ENCODE measurements at regions not wholly inside any gene's neighbourhood (a gene's known extent, or its start where the extent isn't known, plus 50 kb on each side); places are given as distances from the start of the nearest gene placed in this dataset.

DNA sequence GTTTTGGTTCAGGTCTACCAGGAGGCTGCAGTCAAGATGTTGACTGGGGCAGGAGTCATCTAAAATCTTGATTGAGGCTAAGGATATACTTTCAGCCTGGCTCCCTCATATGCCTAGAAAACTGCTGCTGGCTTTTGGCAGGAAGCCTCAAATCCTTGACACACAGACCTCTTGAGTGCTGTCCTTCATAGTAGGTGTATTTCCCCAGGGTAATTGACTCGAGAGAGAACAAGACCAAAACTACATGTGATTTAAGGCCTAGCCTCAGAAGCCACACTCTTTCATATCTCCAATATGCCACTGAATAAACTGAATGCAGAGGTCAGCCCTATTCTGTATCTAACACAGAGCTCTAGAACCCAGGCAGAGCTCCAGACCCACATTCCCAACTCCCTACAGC is 402.3 kb upstream of the ADAMTS16 start:
- Mint-ChIP-seq H3K4me1 (no peaks in the 10 kb centered on the region), H3K9me3 (peaks cover 3% of the 10 kb centered on the region), H3K27me3 (no peaks in the 10 kb centered on the region), H3K27ac (no peak overlapping the region), H3K36me3 (ENCODE audit: low read depth) (no peaks in the 10 kb centered on the region), H3K4me3 (no peak overlapping the region)
- POLR2A ChIA-PET, result no interaction called here
- CTCF ChIA-PET, result no interaction called here
- DNase-seq, result no peak

DNA sequence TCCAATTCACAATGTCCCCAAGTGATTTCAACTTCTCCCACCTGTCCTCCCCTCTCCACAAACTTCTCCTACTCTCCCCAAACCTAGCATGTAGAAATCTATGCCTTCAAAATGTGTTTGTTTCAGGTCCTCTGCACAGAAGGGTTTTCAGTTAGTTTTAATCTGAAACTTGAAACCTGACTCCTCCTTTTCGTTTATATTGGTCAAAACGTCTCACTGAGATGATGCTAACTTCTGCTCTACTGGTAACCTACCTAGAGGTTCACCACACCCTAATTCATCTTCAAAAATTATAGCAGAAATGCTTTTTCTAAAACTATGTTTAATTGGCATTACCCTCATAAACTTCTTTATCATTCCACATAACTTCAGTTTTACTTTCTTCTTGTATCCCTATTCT is 401.8 kb upstream of the ADAMTS16 start:
- POLR2A ChIA-PET, result no interaction called here
- CTCF ChIA-PET, result interaction anchor here (0.7 kb wide), 1 partner anchor 1182 kb away, joined by 4 read pairs; no protein-coding TSS in a partner anchor
- H3K9me3 Mint-ChIP-seq, result peaks cover 3% of the 10 kb centered on the region
- H3K27ac Mint-ChIP-seq, result no peak overlapping the region
- no peaks in the 10 kb centered on the region for H3K36me3 Mint-ChIP-seq (ENCODE audit: low read depth)
- DNase-seq, result no peak
- H3K27me3 Mint-ChIP-seq, result no peaks in the 10 kb centered on the region
- H3K4me1 Mint-ChIP-seq, result no peaks in the 10 kb centered on the region
- no peak overlapping the region for H3K4me3 Mint-ChIP-seq

- no peaks in the 10 kb centered on the region for H3K4me1 Mint-ChIP-seq
- peaks cover 3% of the 10 kb centered on the region for H3K9me3 Mint-ChIP-seq
- POLR2A ChIA-PET, result no interaction called here
- no peaks in the 10 kb centered on the region for H3K36me3 Mint-ChIP-seq (ENCODE audit: low read depth)
- no peaks in the 10 kb centered on the region for H3K27me3 Mint-ChIP-seq
- H3K4me3 Mint-ChIP-seq, result no peak overlapping the region
- no peak for DNase-seq
- no peak overlapping the region for H3K27ac Mint-ChIP-seq
- CTCF ChIA-PET, result no interaction called here
These were observed 400.0 kb upstream of the ADAMTS16 start for GRCh38 chr5:4740156-4740555.

- H3K27me3 Mint-ChIP-seq, result no peaks in the 10 kb centered on the region
- no peak overlapping the region for H3K27ac Mint-ChIP-seq
- no peak for DNase-seq
- no peak overlapping the region for H3K4me3 Mint-ChIP-seq
- CTCF ChIA-PET, result no interaction called here
- H3K9me3 Mint-ChIP-seq, result no peaks in the 10 kb centered on the region
- POLR2A ChIA-PET, result no interaction called here
- H3K4me1 Mint-ChIP-seq, result no peaks in the 10 kb centered on the region
- no peaks in the 10 kb centered on the region for H3K36me3 Mint-ChIP-seq (ENCODE audit: low read depth)
These were observed 381.6 kb upstream of the ADAMTS16 start for GRCh38 chr5:4758550-4758949.

DNA sequence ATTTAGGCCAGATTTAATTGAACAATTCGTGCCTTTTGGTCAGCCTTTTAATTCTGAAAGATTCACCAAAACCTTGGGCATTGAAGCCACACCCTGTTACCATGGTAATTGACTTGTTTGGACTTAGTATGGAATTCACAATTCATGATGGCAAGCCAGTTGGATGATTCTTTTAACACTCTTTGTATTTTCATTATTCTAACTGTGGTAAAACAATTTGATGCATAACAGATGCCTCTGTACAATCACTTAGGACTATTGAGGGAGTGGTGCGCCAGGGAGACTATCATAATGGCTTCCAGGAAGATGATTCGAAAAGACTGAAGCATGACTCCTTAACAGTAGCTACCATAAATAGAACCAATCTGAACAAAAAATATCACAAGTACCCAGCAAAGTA is 381.1 kb upstream of the ADAMTS16 start:
- no peak for DNase-seq
- no peaks in the 10 kb centered on the region for H3K27me3 Mint-ChIP-seq
- no peak overlapping the region for H3K4me3 Mint-ChIP-seq
- H3K9me3 Mint-ChIP-seq, result no peaks in the 10 kb centered on the region
- no peaks in the 10 kb centered on the region for H3K4me1 Mint-ChIP-seq
- H3K36me3 Mint-ChIP-seq (ENCODE audit: low read depth), result no peaks in the 10 kb centered on the region
- POLR2A ChIA-PET, result no interaction called here
- CTCF ChIA-PET, result no interaction called here
- no peak overlapping the region for H3K27ac Mint-ChIP-seq

DNA sequence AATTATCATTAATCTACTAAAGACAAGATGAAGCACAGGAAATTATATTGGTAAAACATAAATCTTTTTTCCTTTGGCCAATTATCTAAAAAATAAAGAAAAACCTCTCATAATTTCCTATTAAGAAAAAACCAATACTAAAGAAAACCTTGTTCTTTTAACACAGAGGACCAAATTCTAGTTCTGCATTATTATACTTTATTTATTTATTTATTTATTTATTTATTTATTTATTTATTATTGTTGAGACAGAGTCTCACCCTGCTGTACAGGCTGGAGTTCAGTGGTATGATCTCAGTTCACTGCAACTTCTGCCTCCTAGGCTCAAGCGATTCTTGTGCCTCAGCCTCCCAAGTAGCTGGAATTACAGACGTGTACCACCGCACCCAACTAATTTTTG is 377.8 kb upstream of the ADAMTS16 start:
- CTCF ChIA-PET, result no interaction called here
- H3K27ac Mint-ChIP-seq, result no peak overlapping the region

GRCh38 chr5:4765411-4765810 is 374.7 kb upstream of the ADAMTS16 start:
- Mint-ChIP-seq H3K4me3 (no peak overlapping the region), H3K36me3 (ENCODE audit: low read depth) (no peaks in the 10 kb centered on the region), H3K9me3 (peaks cover 6% of the 10 kb centered on the region), H3K4me1 (no peaks in the 10 kb centered on the region), H3K27ac (no peak overlapping the region), H3K27me3 (no peaks in the 10 kb centered on the region)
- DNase-seq, result no peak
- ChIA-PET POLR2A (no interaction called here), CTCF (no interaction called here)

More for the DNA sequence above, 377.8 kb upstream of the ADAMTS16 start:
- no peaks in the 10 kb centered on the region for H3K36me3 Mint-ChIP-seq (ENCODE audit: low read depth)
- no peaks in the 10 kb centered on the region for H3K4me1 Mint-ChIP-seq
- POLR2A ChIA-PET, result no interaction called here
- no peaks in the 10 kb centered on the region for H3K27me3 Mint-ChIP-seq
- no peak for DNase-seq
- H3K9me3 Mint-ChIP-seq, result peaks cover 3% of the 10 kb centered on the region
- no peak overlapping the region for H3K4me3 Mint-ChIP-seq

- H3K4me3 Mint-ChIP-seq, result no peak overlapping the region
- H3K36me3 Mint-ChIP-seq (ENCODE audit: low read depth), result no peaks in the 10 kb centered on the region
- H3K4me1 Mint-ChIP-seq, result no peaks in the 10 kb centered on the region
- ChIA-PET CTCF (no interaction called here), POLR2A (no interaction called here)
- no peak for DNase-seq
- no peak overlapping the region for H3K27ac Mint-ChIP-seq
- no peaks in the 10 kb centered on the region for H3K27me3 Mint-ChIP-seq
- peaks cover 6% of the 10 kb centered on the region for H3K9me3 Mint-ChIP-seq
These were observed 374.0 kb upstream of the ADAMTS16 start for GRCh38 chr5:4766101-4766500.

DNA sequence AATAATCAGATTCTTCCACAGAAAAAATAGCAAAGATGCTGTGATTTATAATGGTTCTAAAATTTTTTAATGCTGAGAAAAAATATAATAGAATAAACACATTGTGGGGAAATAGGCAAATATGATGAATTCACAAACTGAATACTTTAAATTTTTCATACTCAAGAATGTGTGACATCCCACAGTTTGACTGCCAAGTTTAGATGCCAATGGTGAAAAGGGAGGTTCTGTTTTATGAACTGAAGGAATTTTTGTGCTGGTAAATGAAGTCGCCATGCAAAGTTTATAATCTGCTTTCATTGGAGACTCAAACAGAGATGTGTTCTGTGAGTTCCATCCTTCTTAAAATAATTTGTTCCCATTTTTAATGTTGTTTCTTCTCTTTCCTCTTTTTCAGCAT is 367.5 kb upstream of the ADAMTS16 start:
- Mint-ChIP-seq H3K36me3 (ENCODE audit: low read depth) (no peaks in the 10 kb centered on the region), H3K9me3 (peaks cover 12% of the 10 kb centered on the region), H3K4me1 (no peaks in the 10 kb centered on the region), H3K4me3 (no peak overlapping the region), H3K27me3 (no peaks in the 10 kb centered on the region), H3K27ac (no peak overlapping the region)
- POLR2A ChIA-PET, result no interaction called here
- DNase-seq, result no peak
- CTCF ChIA-PET, result no interaction called here

DNA sequence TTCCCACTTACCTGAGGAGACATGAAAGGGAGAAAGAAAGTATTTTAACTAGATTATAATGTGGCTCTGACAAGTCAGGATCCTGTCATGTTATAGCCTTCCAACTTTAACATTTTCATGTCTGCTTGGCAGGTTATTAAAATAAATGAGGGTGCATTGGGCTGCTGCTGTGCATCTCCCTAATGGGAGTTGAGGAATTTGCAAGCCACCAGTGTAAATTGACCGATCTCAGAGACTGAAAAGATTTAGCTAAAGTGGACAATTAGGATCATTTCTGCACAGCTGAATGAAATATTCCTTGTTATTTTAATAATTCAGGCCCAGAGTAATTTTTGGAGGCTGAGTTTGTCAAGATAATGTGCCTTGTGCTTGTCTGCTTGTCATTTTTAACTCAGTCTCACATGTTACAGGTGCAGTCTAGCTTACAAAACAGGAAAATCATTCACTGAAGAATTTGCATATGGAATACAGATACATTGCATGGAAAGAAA is 366.3 kb upstream of the ADAMTS16 start:
- ChIA-PET CTCF (no interaction called here), POLR2A (no interaction called here)
- H3K27me3 Mint-ChIP-seq, result no peaks in the 10 kb centered on the region
- H3K36me3 Mint-ChIP-seq (ENCODE audit: low read depth), result no peaks in the 10 kb centered on the region
- H3K4me3 Mint-ChIP-seq, result no peak overlapping the region
- H3K27ac Mint-ChIP-seq, result no peak overlapping the region
- H3K9me3 Mint-ChIP-seq, result peaks cover 10% of the 10 kb centered on the region
- DNase-seq, result no peak
- no peaks in the 10 kb centered on the region for H3K4me1 Mint-ChIP-seq

- peaks cover 21% of the 10 kb centered on the region for H3K9me3 Mint-ChIP-seq
- H3K4me1 Mint-ChIP-seq, result no peaks in the 10 kb centered on the region
- H3K27ac Mint-ChIP-seq, result no peak overlapping the region
- no peak overlapping the region for H3K4me3 Mint-ChIP-seq
- H3K36me3 Mint-ChIP-seq (ENCODE audit: low read depth), result no peaks in the 10 kb centered on the region
- no peak for DNase-seq
- ChIA-PET CTCF (no interaction called here), POLR2A (no interaction called here)
- H3K27me3 Mint-ChIP-seq, result no peaks in the 10 kb centered on the region
These were observed 362.7 kb upstream of the ADAMTS16 start for GRCh38 chr5:4777435-4777834.

DNA sequence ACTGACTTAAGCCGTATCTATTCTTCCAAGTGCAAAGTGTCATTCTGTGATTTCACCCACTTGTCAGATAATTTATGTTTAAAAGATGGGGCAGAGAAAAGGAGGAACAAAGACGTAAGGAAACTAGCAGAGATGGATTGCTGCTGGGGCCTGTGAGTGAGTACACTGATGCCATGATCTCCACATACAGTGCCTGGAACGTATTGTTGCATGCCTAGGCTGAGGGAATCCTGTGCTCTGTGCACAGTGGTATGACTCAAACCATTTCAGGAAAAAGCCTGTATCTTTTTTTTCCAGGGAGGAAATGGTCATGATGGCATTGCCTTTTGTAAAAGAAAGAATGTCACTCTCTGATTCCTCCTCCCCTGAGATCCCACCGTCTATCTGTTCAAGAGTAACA is 359.5 kb upstream of the ADAMTS16 start:
- H3K9me3 Mint-ChIP-seq, result peaks cover 28% of the 10 kb centered on the region

DNA sequence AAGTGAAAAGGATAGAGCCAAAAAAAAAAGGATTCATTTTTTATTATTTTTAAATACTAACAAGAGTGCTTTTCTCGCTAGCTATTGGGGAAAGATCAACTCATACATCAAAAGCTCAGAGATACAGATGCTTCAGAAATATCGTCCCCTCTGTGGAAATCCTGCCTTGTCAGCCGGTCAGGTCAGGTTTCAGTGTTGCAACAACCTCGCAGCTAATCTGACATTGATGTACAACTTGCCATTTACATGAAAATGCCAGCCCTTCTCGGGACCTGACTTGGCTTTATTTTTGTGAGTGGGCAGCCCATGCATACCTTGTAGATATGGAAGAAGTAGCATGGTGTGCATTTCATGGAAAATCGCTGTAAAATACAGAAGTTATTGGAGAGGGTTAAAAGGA is 358.8 kb upstream of the ADAMTS16 start:
- H3K36me3 Mint-ChIP-seq (ENCODE audit: low read depth), result no peaks in the 10 kb centered on the region
- H3K27ac Mint-ChIP-seq, result no peak overlapping the region
- H3K27me3 Mint-ChIP-seq, result no peaks in the 10 kb centered on the region
- POLR2A ChIA-PET, result no interaction called here
- H3K4me3 Mint-ChIP-seq, result no peak overlapping the region
- H3K9me3 Mint-ChIP-seq, result peaks cover 27% of the 10 kb centered on the region
- no peak for DNase-seq
- CTCF ChIA-PET, result no interaction called here
- no peaks in the 10 kb centered on the region for H3K4me1 Mint-ChIP-seq

More for the DNA sequence above, 359.5 kb upstream of the ADAMTS16 start:
- Mint-ChIP-seq H3K4me3 (no peak overlapping the region), H3K27me3 (no peaks in the 10 kb centered on the region), H3K36me3 (ENCODE audit: low read depth) (no peaks in the 10 kb centered on the region), H3K4me1 (no peaks in the 10 kb centered on the region), H3K27ac (no peak overlapping the region)
- POLR2A ChIA-PET, result no interaction called here
- DNase-seq, result no peak
- CTCF ChIA-PET, result no interaction called here

GRCh38 chr5:4785971-4786370 is 354.2 kb upstream of the ADAMTS16 start:
- Mint-ChIP-seq H3K27ac (no peak overlapping the region), H3K4me3 (no peak overlapping the region), H3K9me3 (peaks cover 10% of the 10 kb centered on the region), H3K36me3 (ENCODE audit: low read depth) (no peaks in the 10 kb centered on the region), H3K27me3 (no peaks in the 10 kb centered on the region), H3K4me1 (no peaks in the 10 kb centered on the region)
- ChIA-PET POLR2A (no interaction called here), CTCF (no interaction called here)
- no peak for DNase-seq

DNA sequence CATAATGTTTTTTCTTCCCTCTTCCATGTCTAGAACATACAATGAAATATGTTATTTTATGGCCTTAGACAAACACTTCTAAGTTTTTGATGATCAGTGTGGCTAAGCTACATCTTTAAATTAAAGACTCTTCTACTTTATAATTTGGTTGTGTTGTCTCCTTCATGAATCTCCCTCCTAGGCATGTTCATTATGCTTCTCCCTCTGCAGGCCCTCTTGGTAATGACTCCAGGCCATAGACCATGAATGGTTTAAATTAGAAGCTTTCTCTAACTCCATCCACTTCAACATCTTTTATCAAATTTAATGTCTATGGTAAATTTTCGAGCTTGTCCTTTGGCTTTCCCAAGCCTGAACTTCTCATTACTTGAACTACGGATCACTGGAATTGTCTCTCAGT is 342.7 kb upstream of the ADAMTS16 start:
- Mint-ChIP-seq H3K9me3 (no peaks in the 10 kb centered on the region), H3K27me3 (no peaks in the 10 kb centered on the region), H3K27ac (no peak overlapping the region), H3K4me3 (no peak overlapping the region), H3K4me1 (no peaks in the 10 kb centered on the region), H3K36me3 (ENCODE audit: low read depth) (no peaks in the 10 kb centered on the region)
- POLR2A ChIA-PET, result no interaction called here
- CTCF ChIA-PET, result no interaction called here
- DNase-seq, result no peak
